ENCODE measurements at regions not wholly inside any gene's neighbourhood (a gene's known extent, or its start where the extent isn't known, plus 50 kb on each side); places are given as distances from the start of the nearest gene placed in this dataset.

GRCh38 chr5:8954801-8955200 lies 591.1 kb downstream of the SEMA5A start:
- TF ChIP-seq POLR2AphosphoS5 (IDR thresholded peaks at IDR 0.05): no peak
- TF ChIP-seq, protein P1, sequence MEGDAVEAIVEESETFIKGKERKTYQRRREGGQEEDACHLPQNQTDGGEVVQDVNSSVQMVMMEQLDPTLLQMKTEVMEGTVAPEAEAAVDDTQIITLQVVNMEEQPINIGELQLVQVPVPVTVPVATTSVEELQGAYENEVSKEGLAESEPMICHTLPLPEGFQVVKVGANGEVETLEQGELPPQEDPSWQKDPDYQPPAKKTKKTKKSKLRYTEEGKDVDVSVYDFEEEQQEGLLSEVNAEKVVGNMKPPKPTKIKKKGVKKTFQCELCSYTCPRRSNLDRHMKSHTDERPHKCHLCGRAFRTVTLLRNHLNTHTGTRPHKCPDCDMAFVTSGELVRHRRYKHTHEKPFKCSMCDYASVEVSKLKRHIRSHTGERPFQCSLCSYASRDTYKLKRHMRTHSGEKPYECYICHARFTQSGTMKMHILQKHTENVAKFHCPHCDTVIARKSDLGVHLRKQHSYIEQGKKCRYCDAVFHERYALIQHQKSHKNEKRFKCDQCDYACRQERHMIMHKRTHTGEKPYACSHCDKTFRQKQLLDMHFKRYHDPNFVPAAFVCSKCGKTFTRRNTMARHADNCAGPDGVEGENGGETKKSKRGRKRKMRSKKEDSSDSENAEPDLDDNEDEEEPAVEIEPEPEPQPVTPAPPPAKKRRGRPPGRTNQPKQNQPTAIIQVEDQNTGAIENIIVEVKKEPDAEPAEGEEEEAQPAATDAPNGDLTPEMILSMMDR (IDR thresholded peaks at IDR 0.05 in 8 of 11, conservative IDR thresholded peaks at IDR 0.05 in 3 of 11): no peak
